HCT116 (cell line): ENCODE measurements at regions not wholly inside any gene's neighbourhood (a gene's known extent, or its start where the extent isn't known, plus 50 kb on each side); places are given as distances from the start of the nearest gene placed in this dataset.

Experiments used
- ATAC-seq: fragments of 200-7000 bp; cut with Tn5 transposase; 2 replicates; pipeline ENCODE4 v1.9.1; 2020; ENCODE audit warnings: mild to moderate bottlenecking, moderate library complexity
- BruUV-seq: library from RNA; stranded (reverse); fragments of 400-500 nt; replicated peaks from 2 replicates; lab custom pipeline; 2021; lab: Mats Ljungman, UMichigan
- CTCF ChIA-PET: fragments of 300-600 bp; sonication (Branson Sonifier 250); formaldehyde crosslinking; loops from one replicate; lab custom pipeline; 2021; ENCODE audit warnings: antibody characterized with exemption; lab: Charles Lee
- POLR2A ChIA-PET: fragments of 300-600, 350-600 bp; sonication (Branson Sonifier 250); formaldehyde crosslinking; loops from one replicate; lab custom pipeline; 2021; ENCODE audit warnings: antibody characterized with exemption; lab: Charles Lee
- RAD21 ChIA-PET, 2 experiments: fragments of 300-600 bp; sonication (Branson Sonifier 250); formaldehyde crosslinking; loops; one replicate each; lab custom pipeline; 2023; ENCODE audit warnings: low total read pairs in 2 of 2; ENCODE audit not compliant: uncharacterized antibody in 2 of 2, unreplicated experiment in 2 of 2, low non-redundant PET in 1 of 2; lab: Charles Lee
- DNase-seq: peaks from one replicate; pipeline ENCODE4 v3.0.0-alpha.2; 2010; ENCODE audit warnings: low read depth, low spot score
- H2AFZ ChIP-seq: fragments of 200-600 bp; shearing (Covaris generic), sonication (generic); 2 replicates; pipeline ENCODE4 v1.6.1; 2017; ENCODE audit warnings: low read depth, mixed run types, mixed read lengths, antibody characterized with exemption, low read length; ENCODE audit not compliant: poor library complexity, severe bottlenecking
- H3K27ac ChIP-seq: 2 replicates; pipeline ENCODE4 v1.5.1; 2012; ENCODE audit warnings: low read depth, low read length
- H3K27me3 ChIP-seq: fragments of 200-600 bp; sonication (generic); 2 replicates; pipeline ENCODE4 v1.6.1; 2016; ENCODE audit warnings: mixed run types, low read length, mixed read lengths; ENCODE audit not compliant: insufficient read depth
- H3K36me3 ChIP-seq, 2 experiments: fragments of 200-500 bp in 1 of 2; fragments of 200-600 bp in 1 of 2; sonication (Bioruptor generic) in 1 of 2; sonication (generic) in 1 of 2; 2 replicates each; pipeline versions ENCODE4 v1.5.1 to v1.6.1; 2014 to 2016; ENCODE audit warnings: low read length in 2 of 2, inconsistent platforms in 1 of 2, mixed read lengths in 1 of 2, mixed run types in 1 of 2; ENCODE audit not compliant: insufficient read depth in 2 of 2, control insufficient read depth in 1 of 2
- H3K4me1 ChIP-seq, 2 experiments: fragments of 200-600 bp in 1 of 2; sonication (generic) in 1 of 2; 2 replicates each; pipeline versions ENCODE4 v1.5.1 to v1.6.1; 2012 to 2017; ENCODE audit warnings: low read length in 2 of 2, inconsistent platforms in 1 of 2, mild to moderate bottlenecking in 1 of 2, mixed read lengths in 1 of 2, mixed run types in 1 of 2, moderate library complexity in 1 of 2; ENCODE audit not compliant: insufficient read depth in 2 of 2, control insufficient read depth in 1 of 2
- H3K4me2 ChIP-seq: fragments of 200-600 bp; sonication (generic); 2 replicates; pipeline ENCODE4 v1.6.1; 2017; ENCODE audit warnings: mixed run types, low read length, mixed read lengths
- H3K4me3 ChIP-seq, 2 experiments: fragments of 200-600 bp in 1 of 2; sonication (generic) in 1 of 2; replicated peaks in 1 of 2; 2 replicates each; pipeline ENCODE4 v1.5.1; 2011 to 2016; ENCODE audit warnings: low read length in 2 of 2, control low read depth in 1 of 2, low read depth in 1 of 2, mild to moderate bottlenecking in 1 of 2, mixed read lengths in 1 of 2, mixed run types in 1 of 2
- H3K79me2 ChIP-seq: fragments of 200-600 bp; sonication (generic); 2 replicates; pipeline ENCODE4 v1.6.1; 2017; ENCODE audit warnings: mild to moderate bottlenecking, mixed run types, low read length, moderate library complexity, mixed read lengths; ENCODE audit not compliant: insufficient read depth
- H3K9ac ChIP-seq: fragments of 200-600 bp; sonication (generic); 2 replicates; pipeline ENCODE4 v1.6.1; 2016; ENCODE audit warnings: low read length, mixed read lengths
- H3K9me2 ChIP-seq: fragments of 200-600 bp; sonication (generic), shearing (Covaris generic); 2 replicates; pipeline ENCODE4 v1.6.1; 2017; ENCODE audit warnings: mixed run types, mild to moderate bottlenecking, moderate library complexity; ENCODE audit not compliant: insufficient read depth
- H3K9me3 ChIP-seq, 2 experiments: fragments of 200-500 bp in 1 of 2; fragments of 200-600 bp in 1 of 2; sonication (Bioruptor generic) in 1 of 2; sonication (generic) in 1 of 2; 2 replicates each; pipeline ENCODE4 v1.6.1; 2014 to 2017; ENCODE audit warnings: low read length in 2 of 2, mixed read lengths in 2 of 2, inconsistent platforms in 1 of 2, low read depth in 1 of 2, mild to moderate bottlenecking in 1 of 2, mixed run types in 1 of 2, moderate library complexity in 1 of 2; ENCODE audit not compliant: control insufficient read depth in 1 of 2, insufficient read depth in 1 of 2
- H4K20me1 ChIP-seq: fragments of 200-600 bp; sonication (generic), shearing (Covaris generic); 2 replicates; pipeline ENCODE4 v1.6.1; 2017; ENCODE audit warnings: mixed run types, mild to moderate bottlenecking, moderate library complexity; ENCODE audit not compliant: insufficient read depth
- ATF3 ChIP-seq: IDR thresholded peaks from 2 replicates; pipeline ENCODE4 v1.6.1; 2012
- CBX3 ChIP-seq: IDR thresholded peaks from 2 replicates; pipeline ENCODE4 v1.6.1; 2012; ENCODE audit warnings: low read depth
- CTCF ChIP-seq, 3 experiments: fragments of 200-600 bp in 1 of 3; sonication (generic) in 1 of 3; IDR thresholded peaks in 2 of 3; conservative IDR thresholded peaks in 1 of 3; 2 replicates each; pipeline ENCODE4 v1.5.1; 2012 to 2017; ENCODE audit warnings: low read depth in 2 of 3, low read length in 2 of 3, antibody characterized with exemption in 1 of 3, borderline replicate concordance in 1 of 3, control low read depth in 1 of 3, mild to moderate bottlenecking in 1 of 3, mixed read lengths in 1 of 3, mixed run types in 1 of 3, moderate library complexity in 1 of 3; ENCODE audit not compliant: insufficient read depth in 1 of 3
- ELF1 ChIP-seq: IDR thresholded peaks from 2 replicates; pipeline ENCODE4 v1.6.1; 2012; ENCODE audit warnings: low read depth, borderline replicate concordance
- EZH2 ChIP-seq: fragments of 200-600 bp; sonication (generic); IDR thresholded peaks from 2 replicates; pipeline ENCODE4 v1.6.1; 2017; ENCODE audit warnings: antibody characterized with exemption, mixed run types
- EZH2phosphoT487 ChIP-seq: fragments of 200-600 bp; IDR thresholded peaks from 2 replicates; pipeline ENCODE4 v1.6.1; 2018; ENCODE audit warnings: antibody characterized with exemption, borderline replicate concordance
- JUND ChIP-seq: IDR thresholded peaks from 2 replicates; pipeline ENCODE4 v1.6.1; 2012
- RAD21 ChIP-seq: IDR thresholded peaks from 2 replicates; pipeline ENCODE4 v1.6.1; 2012; ENCODE audit warnings: low read depth, mild to moderate bottlenecking
- ZNF274 ChIP-seq: fragments of 200-500 bp; sonication (Bioruptor generic); IDR thresholded peaks from 2 replicates; pipeline ENCODE4 v1.6.1; 2014; ENCODE audit warnings: mild to moderate bottlenecking, low read depth, low read length, inconsistent platforms
- intact Hi-C: fragments of 100-400 bp; cut with micrococcal nuclease; formaldehyde crosslinking; loops from 2 replicates; pipeline ENCODE4 v1.10.0; 2022

GRCh38 chr4:57442831-57443291, 332.7 kb upstream of the IGFBP7 start:
- ChIA-PET CTCF (no interaction called here), POLR2A (no interaction called here)

More at GRCh38 chr4:57442831-57443291, 332.7 kb upstream of the IGFBP7 start:
- Histone ChIP-seq H3K27ac (no peak overlapping the region), H3K27me3 (no peaks in the 10 kb centered on the region), H3K9ac (no peak overlapping the region), H3K4me2 (no peak overlapping the region), H3K4me3 (no peak overlapping the region), H2AFZ (no peak overlapping the region), H3K4me1 (no peaks in the 10 kb centered on the region), H4K20me1 (no peaks in the 10 kb centered on the region), H3K36me3 (no peaks in the 10 kb centered on the region), H3K9me3 (no peaks in the 10 kb centered on the region; a peak in 1 of 4 replicates), H3K9me2 (no peaks in the 10 kb centered on the region), H3K79me2 (no peaks in the 10 kb centered on the region)
- intact Hi-C loops, result no loop called here
- no TSS peak for BruUV-seq
- ATAC-seq, result no peak
- DNase-seq, result no peak
- RAD21 ChIA-PET, result no interaction called here
- TF ChIP-seq CBX3, result no peak
- no peak for TF ChIP-seq ZNF274
- no peak for TF ChIP-seq ELF1
- TF ChIP-seq CTCF (IDR thresholded peaks at IDR 0.05 in 2 of 3, conservative IDR thresholded peaks at IDR 0.05 in 1 of 3; ENCODE audit: borderline replicate concordance in 1 of 3, insufficient read depth in 1 of 3, low read depth in 2 of 3, low read length in 2 of 3), result peak in 2 of 3 experiments; percentile 42 to 54; a peak in 4 of 6 replicates
- TF ChIP-seq EZH2phosphoT487, result no peak
- TF ChIP-seq JUND, result no peak
- TF ChIP-seq EZH2, result no peak
- no peak for TF ChIP-seq ATF3
- peak; percentile 19; the same call in 1 of the 2 replicates for TF ChIP-seq RAD21
